Astrocyte (in vitro differentiated cells and primary cell): ENCODE measurements at regions not wholly inside any gene's neighbourhood (a gene's known extent, or its start where the extent isn't known, plus 50 kb on each side); places are given as distances from the start of the nearest gene placed in this dataset.

Experiments used
- CTCF ChIP-seq: IDR thresholded peaks from 2 replicates; pipeline ENCODE4 v1.5.1; 2011; ENCODE audit warnings: low read depth, mild to moderate bottlenecking, inconsistent platforms, low read length, moderate library complexity; ENCODE audit not compliant: insufficient read depth
- EZH2 ChIP-seq: IDR thresholded peaks from 2 replicates; pipeline ENCODE4 v1.6.1; 2012; ENCODE audit warnings: mild to moderate bottlenecking, low read length, inconsistent platforms; ENCODE audit not compliant: insufficient read depth

GRCh38 chr19:20860339-20860738 is 62.7 kb upstream of the ZNF85 start:
- TF ChIP-seq CTCF (no peak), EZH2 (no peak)
